T-helper 17 cell (primary cell): ENCODE measurements at regions not wholly inside any gene's neighbourhood (a gene's known extent, or its start where the extent isn't known, plus 50 kb on each side); places are given as distances from the start of the nearest gene placed in this dataset.
"Not testable (repeated sequence)": the region's sequence is repeated elsewhere in the genome, so short reads cannot be mapped to it uniquely, and the experiment has no call there.

Experiments
- ATAC-seq: fragments of 150-1000 bp; cut with Tn5 transposase; 2 replicates; pipeline ENCODE4 v1.10.0; 2021; ENCODE audit warnings: mild to moderate bottlenecking, moderate library complexity
- DNase-seq, 3 donors: peaks; one replicate each; pipeline versions ENCODE4 v3.0.0 to v3.0.0-alpha.2; 2020 to 2021
- H3K9me3 ChIP-seq: one replicate; pipeline ENCODE4 v1.7.0; 2013; ENCODE audit warnings: low read length, mild to moderate bottlenecking; ENCODE audit not compliant: control insufficient read depth, poor library complexity, severe bottlenecking
- H3K27ac Mint-ChIP-seq: one replicate; pipeline ENCODE4 v1.8.0; 2022; ENCODE audit warnings: mild to moderate bottlenecking, moderate library complexity, mixed read lengths
- H3K27me3 Mint-ChIP-seq: one replicate; pipeline ENCODE4 v1.8.0; 2022; ENCODE audit warnings: mixed read lengths
- H3K36me3 Mint-ChIP-seq: one replicate; pipeline ENCODE4 v1.8.0; 2022; ENCODE audit warnings: low read depth, mixed read lengths
- H3K4me1 Mint-ChIP-seq: one replicate; pipeline ENCODE4 v1.8.0; 2022; ENCODE audit warnings: mild to moderate bottlenecking, mixed read lengths
- H3K4me3 Mint-ChIP-seq: one replicate; pipeline ENCODE4 v1.8.0; 2022; ENCODE audit warnings: mild to moderate bottlenecking, moderate library complexity, mixed read lengths

- not testable (repeated sequence) for H3K27me3 Mint-ChIP-seq, H3K4me1 Mint-ChIP-seq, H3K27ac Mint-ChIP-seq, H3K36me3 Mint-ChIP-seq, DNase-seq, H3K4me3 Mint-ChIP-seq, H3K9me3 ChIP-seq, ATAC-seq
Measured at GRCh38 chr15:96170616-96170978, 159.9 kb upstream of the NR2F2 start.

- no peak overlapping the region for H3K4me3 Mint-ChIP-seq
- no peaks in the 10 kb centered on the region for H3K36me3 Mint-ChIP-seq
- H3K9me3 ChIP-seq: no peaks in the 10 kb centered on the region
- DNase-seq (no peak), ATAC-seq (no peak)
- no peaks in the 10 kb centered on the region for H3K4me1 Mint-ChIP-seq
- H3K27ac Mint-ChIP-seq: no peak overlapping the region
- H3K27me3 Mint-ChIP-seq: peaks cover 9% of the 10 kb centered on the region
Measured at GRCh38 chr15:96170979-96171739, 159.3 kb upstream of the NR2F2 start.

GRCh38 chr15:96171853-96172296 is 158.6 kb upstream of the NR2F2 start:
- Mint-ChIP-seq H3K36me3 (no peaks in the 10 kb centered on the region), H3K27me3 (peaks cover 5% of the 10 kb centered on the region), H3K4me1 (no peaks in the 10 kb centered on the region), H3K4me3 (no peak overlapping the region), H3K27ac (no peak overlapping the region)
- H3K9me3 ChIP-seq: no peaks in the 10 kb centered on the region
- DNase-seq: no peak
- no peak for ATAC-seq

GRCh38 chr15:96172417-96172816 is 158.1 kb upstream of the NR2F2 start:
- H3K36me3 Mint-ChIP-seq: no peaks in the 10 kb centered on the region
- ATAC-seq: no peak
- H3K27me3 Mint-ChIP-seq: no peaks in the 10 kb centered on the region
- H3K9me3 ChIP-seq: no peaks in the 10 kb centered on the region
- H3K4me1 Mint-ChIP-seq: no peaks in the 10 kb centered on the region
- H3K27ac Mint-ChIP-seq: no peak overlapping the region
- no peak overlapping the region for H3K4me3 Mint-ChIP-seq
- no peak for DNase-seq

- no peak for ATAC-seq
- Mint-ChIP-seq H3K27me3 (no peaks in the 10 kb centered on the region), H3K4me1 (no peaks in the 10 kb centered on the region), H3K36me3 (no peaks in the 10 kb centered on the region), H3K4me3 (no peak overlapping the region), H3K27ac (no peak overlapping the region)
- H3K9me3 ChIP-seq: no peaks in the 10 kb centered on the region
- DNase-seq: no peak
Measured at GRCh38 chr15:96176831-96177230, 153.7 kb upstream of the NR2F2 start.

- Mint-ChIP-seq H3K36me3 (no peaks in the 10 kb centered on the region), H3K27ac (no peak overlapping the region), H3K27me3 (no peaks in the 10 kb centered on the region), H3K4me1 (no peaks in the 10 kb centered on the region), H3K4me3 (no peak overlapping the region)
- ATAC-seq (no peak), DNase-seq (no peak)
- no peaks in the 10 kb centered on the region for H3K9me3 ChIP-seq
Measured at GRCh38 chr15:96177279-96177678, 153.2 kb upstream of the NR2F2 start.

- no peaks in the 10 kb centered on the region for H3K36me3 Mint-ChIP-seq
- H3K9me3 ChIP-seq: no peaks in the 10 kb centered on the region
- DNase-seq (no peak), ATAC-seq (no peak)
- no peak overlapping the region for H3K4me3 Mint-ChIP-seq
- H3K4me1 Mint-ChIP-seq: no peaks in the 10 kb centered on the region
- no peaks in the 10 kb centered on the region for H3K27me3 Mint-ChIP-seq
- no peak overlapping the region for H3K27ac Mint-ChIP-seq
Measured at GRCh38 chr15:96180087-96180748, 150.3 kb upstream of the NR2F2 start.

- Mint-ChIP-seq H3K4me3 (no peak overlapping the region), H3K27ac (no peak overlapping the region), H3K27me3 (no peaks in the 10 kb centered on the region), H3K36me3 (no peaks in the 10 kb centered on the region), H3K4me1 (no peaks in the 10 kb centered on the region)
- ATAC-seq (no peak), DNase-seq (no peak)
- H3K9me3 ChIP-seq: no peaks in the 10 kb centered on the region
Measured at GRCh38 chr15:96181217-96181616, 149.3 kb upstream of the NR2F2 start.

- H3K9me3 ChIP-seq: no peaks in the 10 kb centered on the region
- Mint-ChIP-seq H3K27me3 (no peaks in the 10 kb centered on the region), H3K4me3 (no peak overlapping the region), H3K36me3 (no peaks in the 10 kb centered on the region), H3K27ac (no peak overlapping the region), H3K4me1 (no peaks in the 10 kb centered on the region)
- no peak for ATAC-seq
- no peak for DNase-seq
Measured at GRCh38 chr15:96181873-96182301, 148.6 kb upstream of the NR2F2 start.

GRCh38 chr15:96182736-96183513 is 147.6 kb upstream of the NR2F2 start:
- H3K4me1 Mint-ChIP-seq: no peaks in the 10 kb centered on the region
- H3K27ac Mint-ChIP-seq: no peak overlapping the region
- DNase-seq: no peak
- H3K36me3 Mint-ChIP-seq: no peaks in the 10 kb centered on the region
- H3K4me3 Mint-ChIP-seq: no peak overlapping the region
- H3K9me3 ChIP-seq: no peaks in the 10 kb centered on the region
- ATAC-seq: no peak
- H3K27me3 Mint-ChIP-seq: no peaks in the 10 kb centered on the region

GRCh38 chr15:96183514-96183850 is 147.0 kb upstream of the NR2F2 start:
- Mint-ChIP-seq H3K27ac (no peak overlapping the region), H3K36me3 (no peaks in the 10 kb centered on the region), H3K4me1 (no peaks in the 10 kb centered on the region), H3K4me3 (no peak overlapping the region), H3K27me3 (no peaks in the 10 kb centered on the region)
- DNase-seq (no peak), ATAC-seq (no peak)
- no peaks in the 10 kb centered on the region for H3K9me3 ChIP-seq

GRCh38 chr15:96183867-96184266 is 146.6 kb upstream of the NR2F2 start:
- H3K4me3 Mint-ChIP-seq: no peak overlapping the region
- no peaks in the 10 kb centered on the region for H3K36me3 Mint-ChIP-seq
- no peak for ATAC-seq
- no peaks in the 10 kb centered on the region for H3K4me1 Mint-ChIP-seq
- no peaks in the 10 kb centered on the region for H3K9me3 ChIP-seq
- DNase-seq: no peak
- no peak overlapping the region for H3K27ac Mint-ChIP-seq
- no peaks in the 10 kb centered on the region for H3K27me3 Mint-ChIP-seq

- H3K4me3 Mint-ChIP-seq: no peak overlapping the region
- no peaks in the 10 kb centered on the region for H3K27me3 Mint-ChIP-seq
- ATAC-seq: no peak
Measured at GRCh38 chr15:96184297-96184696, 146.2 kb upstream of the NR2F2 start.

More at GRCh38 chr15:96184297-96184696, 146.2 kb upstream of the NR2F2 start:
- H3K4me1 Mint-ChIP-seq: no peaks in the 10 kb centered on the region
- no peaks in the 10 kb centered on the region for H3K36me3 Mint-ChIP-seq
- H3K27ac Mint-ChIP-seq: no peak overlapping the region
- DNase-seq: no peak
- no peaks in the 10 kb centered on the region for H3K9me3 ChIP-seq
